HK-2 (cell line): ENCODE measurements at regions not wholly inside any gene's neighbourhood (a gene's known extent, or its start where the extent isn't known, plus 50 kb on each side); places are given as distances from the start of the nearest gene placed in this dataset.

Experiments
- DNase-seq: peaks from one replicate; pipeline ENCODE4 v3.0.0-alpha.2; 2018; ENCODE audit not compliant: unreplicated experiment

DNA sequence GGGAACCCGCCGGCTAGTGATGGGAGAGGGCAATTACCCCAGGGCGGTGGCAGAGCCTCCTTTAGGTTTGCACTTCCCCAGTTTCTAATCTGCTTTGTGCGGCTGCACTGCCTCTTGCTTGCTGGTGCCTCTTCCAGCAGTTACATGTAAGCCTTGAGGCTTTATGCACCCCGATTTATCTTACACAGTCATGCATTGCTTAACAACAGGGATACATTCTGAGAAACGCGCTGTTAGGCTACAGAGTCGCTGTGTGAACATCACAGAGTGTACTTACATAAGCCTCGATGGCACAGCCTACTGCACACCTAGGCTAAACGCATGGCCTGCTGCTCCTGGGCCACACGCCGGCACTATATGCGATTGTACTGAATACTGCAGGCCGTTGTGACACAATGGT is 155.6 kb upstream of the MKI67 start:
- DNase-seq, result no peak

DNA sequence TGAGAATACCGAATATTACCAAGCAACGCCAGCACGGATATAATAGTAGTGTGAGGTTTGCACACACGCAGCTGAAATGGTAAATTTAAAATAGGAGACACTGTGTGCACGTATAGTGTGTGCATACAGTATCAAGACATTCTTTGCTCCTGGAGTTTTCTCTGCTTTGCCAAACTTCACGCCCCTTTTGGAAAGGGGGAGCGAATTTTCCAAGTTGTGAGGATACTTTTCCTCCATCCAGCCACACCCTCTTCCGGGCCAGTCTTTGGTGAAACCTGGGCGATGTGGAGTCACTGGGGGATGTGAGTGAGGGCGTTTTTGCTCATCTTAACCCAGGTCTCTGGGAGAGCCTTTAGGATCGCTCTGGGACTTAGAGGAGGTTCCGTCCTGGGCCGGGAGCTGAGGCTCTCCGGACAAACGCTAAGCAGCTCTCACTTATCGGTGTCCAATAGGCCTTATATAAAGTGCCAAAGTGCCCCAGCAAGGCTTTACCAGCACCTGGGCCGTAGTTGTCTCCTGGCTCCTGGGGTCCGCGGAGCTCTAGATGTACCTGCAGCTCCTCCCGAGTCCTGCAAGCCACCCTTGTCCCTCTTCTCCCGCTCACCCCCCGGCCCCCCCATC is 160.0 kb upstream of the MKI67 start:
- no peak for DNase-seq

DNA sequence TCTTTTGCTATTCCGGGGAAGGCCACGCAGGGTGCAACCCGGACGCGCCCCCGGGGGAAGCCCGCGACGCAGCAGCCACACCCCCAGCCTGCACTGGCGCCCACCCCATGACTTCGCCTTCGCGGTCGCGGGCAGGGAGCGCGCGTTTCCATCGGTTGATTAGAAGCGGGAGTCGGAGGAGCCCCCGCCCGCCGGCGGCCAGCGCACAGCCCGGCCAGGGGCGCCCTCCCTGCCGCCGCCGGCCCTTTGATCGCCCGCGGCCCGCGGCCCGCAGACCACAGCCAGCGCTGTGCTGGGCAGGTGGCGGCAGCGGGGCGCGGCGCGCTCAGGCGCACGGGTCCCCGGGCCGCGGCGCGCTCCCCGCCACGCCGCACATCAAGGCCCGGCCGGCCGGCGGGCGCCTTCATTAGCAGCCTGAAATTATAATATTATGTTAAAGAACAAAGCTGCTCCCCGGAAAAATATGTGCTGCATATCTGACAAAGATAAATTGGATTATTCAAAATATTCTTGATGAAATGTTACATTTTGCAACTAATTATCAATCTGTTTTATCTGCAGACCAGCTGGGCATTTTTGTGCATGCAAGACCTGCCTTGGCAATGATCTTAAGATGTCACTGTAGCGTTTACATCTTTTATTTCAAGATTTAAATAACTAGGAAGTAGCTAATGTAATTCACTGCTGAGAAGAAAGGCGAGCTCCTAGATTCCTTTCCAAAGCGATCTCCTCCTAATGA is 160.7 kb upstream of the MKI67 start:
- no peak for DNase-seq

DNA sequence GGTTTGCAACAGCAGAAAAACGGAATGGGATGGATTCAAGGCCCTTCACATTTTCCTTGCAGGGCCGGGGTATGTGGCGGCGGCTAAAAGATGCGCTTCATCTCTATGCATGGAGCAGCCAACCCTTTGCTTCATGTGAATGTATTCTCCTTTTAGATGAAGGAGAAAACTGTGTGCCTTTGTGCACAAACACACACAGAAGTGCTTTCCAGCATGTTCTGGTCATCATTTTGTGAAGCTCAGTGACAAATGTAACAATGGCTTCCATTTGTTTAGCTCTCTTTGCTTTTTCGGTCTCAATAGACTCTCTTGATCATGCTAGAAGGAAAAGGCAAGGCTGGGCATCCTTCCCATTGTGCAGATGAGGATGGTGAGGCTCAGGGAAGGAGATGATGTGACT is 161.7 kb upstream of the MKI67 start:
- DNase-seq, result no peak

DNA sequence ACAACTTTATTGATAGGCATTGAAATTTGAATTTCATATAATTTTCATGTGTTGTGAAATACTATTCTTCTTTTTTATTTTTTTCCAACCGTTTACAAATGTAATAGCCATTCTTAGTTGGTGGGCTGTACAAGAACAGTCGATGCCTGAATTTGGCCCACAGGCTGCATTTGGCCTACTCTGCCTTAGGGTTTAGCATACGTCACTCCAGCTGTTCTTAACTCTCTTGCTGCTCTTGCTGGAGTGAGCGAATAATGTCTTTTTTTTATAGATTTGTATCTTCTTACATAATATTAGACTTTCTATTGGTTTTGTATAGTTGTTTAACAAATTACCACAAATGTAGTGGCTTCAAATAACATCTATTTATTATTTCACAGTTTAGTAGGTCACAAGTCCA is 163.4 kb upstream of the MKI67 start:
- no peak for DNase-seq

DNA sequence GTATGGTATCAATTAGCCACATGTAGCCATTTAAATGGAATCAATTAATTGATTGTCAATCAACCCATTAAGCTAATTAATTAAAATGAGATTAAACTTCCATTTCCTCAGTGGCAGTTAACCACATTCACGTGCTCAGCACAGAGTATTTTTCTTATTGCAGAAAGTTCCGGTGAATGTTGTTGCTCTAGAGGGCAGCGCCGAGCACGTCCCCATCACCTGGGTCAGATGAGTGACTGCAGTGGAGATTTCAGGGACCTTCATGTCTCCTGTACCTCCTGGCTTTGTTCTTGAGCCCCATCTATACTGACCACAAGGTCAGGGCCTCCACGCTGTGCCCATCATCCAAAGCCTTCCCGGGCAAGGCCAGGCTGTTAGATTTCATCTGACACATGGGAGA is 168.8 kb upstream of the MKI67 start:
- no peak for DNase-seq

DNA sequence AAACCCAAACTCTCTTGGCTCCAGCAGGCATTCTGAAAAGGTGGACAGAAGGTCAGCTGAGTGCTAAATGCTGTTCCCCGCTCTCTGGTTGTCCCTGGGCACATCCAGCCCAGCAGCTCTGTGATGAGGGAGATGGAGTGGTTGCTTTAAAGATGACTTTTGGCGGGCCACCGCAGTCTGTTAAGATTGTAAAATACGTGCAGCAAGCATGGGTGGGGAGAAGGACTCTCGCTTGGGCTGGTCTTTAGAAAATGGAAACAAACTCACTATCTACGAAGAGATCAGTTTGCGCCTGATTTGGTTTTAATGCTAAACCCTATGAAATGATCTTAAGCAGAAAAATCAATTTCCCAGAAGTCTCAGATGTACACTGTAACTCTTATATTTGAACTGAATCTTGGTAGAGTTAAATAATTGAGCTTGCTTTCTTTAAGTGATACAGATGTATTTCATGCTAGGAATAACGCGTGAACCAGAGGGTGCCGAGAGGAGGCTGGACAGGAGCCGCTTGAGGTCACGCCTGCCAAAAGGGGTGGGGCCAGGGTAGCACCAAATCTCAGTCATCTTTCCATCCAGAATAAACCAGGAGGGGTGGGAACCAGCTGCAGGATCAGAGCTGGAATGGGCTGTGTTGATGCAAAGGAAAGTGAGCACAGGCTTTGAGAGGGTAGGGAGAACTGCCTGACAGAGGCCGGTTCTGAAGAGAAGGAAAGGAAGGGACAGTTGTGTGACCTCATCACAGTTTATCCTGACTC is 170.2 kb upstream of the MKI67 start:
- DNase-seq, result no peak

DNA sequence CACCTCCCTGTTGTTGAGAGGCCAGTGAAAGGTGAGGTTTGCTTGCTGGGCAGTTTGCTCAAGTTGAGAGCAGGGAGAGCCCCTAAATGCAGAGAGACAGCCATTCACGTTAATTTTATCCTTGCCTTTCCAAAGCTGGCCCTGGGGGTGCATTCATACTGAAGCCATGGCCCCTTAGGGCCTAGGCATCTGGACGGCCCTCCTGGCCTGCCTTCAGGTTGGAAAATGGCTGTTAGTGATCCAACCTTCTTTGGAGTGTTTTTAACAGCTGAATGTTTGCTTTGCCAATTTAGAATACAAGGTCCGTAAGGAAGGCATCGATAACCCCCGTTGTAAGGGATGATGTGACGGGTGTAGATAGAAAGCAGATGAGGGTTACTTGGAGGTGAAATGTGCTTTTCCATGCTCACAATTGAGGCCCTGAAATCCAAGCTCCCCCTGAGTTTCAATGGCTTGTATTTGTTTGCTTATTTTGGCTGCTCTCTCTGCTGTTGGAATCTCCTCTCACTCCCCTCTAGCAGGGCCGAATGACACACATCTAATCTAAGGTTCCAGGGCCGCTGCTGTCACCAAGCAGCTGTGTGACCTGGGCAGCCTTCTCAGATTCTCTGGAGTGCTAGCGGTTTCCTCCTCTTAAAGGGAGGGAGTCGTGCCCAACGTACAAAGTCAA is 171.6 kb upstream of the MKI67 start:
- no peak for DNase-seq

DNA sequence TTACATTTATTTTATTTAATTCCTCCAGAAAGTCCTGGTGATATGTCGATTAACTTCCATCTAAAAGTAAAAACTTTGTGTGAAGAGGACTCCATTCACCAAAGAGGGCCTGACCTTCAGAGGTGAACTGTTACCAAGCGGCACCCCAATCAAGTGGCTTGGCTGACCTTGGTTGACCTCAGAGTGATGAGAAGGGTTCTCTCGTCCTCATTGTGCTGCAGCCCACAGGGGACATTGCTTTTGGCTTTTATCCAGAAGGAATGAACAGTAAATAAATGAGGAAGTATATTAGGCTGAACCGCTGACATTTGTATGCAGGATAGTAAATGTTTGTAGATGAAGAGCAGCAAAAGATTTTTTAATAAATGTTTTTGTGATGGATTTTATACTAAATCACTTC is 172.4 kb upstream of the MKI67 start:
- no peak for DNase-seq

DNA sequence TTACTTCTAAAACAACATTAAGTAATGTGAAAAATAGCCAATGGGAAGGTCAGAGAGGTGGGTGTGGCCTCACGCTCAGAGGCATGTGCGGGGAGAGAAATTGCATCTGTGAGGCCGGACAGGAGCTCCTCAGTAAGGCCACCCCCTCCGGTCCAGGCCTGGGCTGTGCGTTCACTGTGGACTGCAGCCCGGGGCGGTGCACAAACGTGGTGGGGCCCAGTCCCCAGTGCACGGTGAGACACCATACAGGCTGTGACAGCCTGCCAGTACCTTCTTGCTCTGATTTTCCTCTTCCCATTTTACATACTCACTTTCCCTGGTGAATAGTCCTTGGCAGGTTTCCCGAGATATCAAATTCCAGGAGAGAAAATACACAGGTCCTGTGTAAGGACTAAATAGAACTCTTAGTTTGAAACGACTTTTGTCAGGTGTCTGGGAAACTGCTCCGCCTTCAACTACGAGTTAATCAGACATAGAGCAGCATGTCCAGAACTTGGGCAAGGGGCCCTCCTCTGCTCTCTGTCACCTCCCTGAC is 174.1 kb upstream of the MKI67 start:
- no peak for DNase-seq

DNA sequence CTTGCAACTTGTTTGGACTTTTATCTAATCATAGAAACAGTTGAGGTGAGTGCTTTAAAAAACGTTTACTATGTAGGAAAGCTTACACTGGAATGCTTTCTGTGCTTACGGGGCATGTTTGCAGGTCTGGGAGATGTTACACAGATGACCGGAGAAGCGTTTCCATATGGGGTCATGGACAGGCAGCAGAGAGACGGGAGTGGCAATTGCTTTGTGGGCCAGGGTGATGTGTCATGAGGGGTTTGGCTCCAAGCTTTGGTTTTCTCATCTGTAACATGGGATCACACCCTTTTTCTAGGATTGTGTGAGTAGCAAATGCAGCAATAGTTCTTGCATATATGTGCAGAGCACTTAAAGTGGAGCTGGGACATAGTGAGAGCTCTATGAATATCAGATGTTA is 174.8 kb upstream of the MKI67 start:
- no peak for DNase-seq

DNA sequence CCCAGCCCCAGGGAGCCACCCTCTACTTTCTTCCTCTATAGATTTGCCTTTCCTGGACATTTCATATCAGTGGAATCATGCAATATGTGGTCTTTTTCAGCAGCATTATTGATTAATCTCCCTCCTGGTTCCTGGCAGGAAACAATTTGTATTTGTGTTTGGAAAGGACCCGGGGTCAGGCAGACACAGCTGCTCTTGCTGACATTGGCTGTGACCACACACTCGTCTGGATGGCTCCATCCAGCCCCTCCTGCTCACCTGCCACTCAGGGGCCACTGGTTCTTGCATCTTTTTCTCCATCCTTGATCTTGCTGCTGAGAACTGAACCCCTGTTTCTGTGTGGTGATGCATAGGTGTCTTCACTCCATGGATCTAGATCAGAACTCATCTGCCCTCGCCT is 176.6 kb upstream of the MKI67 start:
- no peak for DNase-seq

DNA sequence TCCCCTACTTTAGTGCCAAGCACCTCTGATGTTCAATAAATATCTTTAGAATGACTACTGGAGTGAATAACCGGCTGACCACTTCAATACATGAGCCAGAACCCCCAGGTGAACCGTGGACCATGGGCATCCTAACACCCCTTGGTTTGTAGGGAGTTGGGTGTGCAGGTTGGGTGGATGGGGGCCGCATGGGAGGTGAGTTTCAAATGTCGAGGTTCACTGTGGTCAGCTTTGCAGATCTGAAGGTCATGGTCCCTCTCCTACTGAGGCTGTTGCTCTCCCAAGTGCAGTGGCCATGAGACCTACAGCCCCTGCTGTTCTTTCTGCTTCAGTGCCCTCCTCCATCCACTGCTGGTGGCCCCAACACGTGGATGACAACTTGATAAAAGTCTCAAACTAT is 178.0 kb upstream of the MKI67 start:
- DNase-seq, result no peak

DNA sequence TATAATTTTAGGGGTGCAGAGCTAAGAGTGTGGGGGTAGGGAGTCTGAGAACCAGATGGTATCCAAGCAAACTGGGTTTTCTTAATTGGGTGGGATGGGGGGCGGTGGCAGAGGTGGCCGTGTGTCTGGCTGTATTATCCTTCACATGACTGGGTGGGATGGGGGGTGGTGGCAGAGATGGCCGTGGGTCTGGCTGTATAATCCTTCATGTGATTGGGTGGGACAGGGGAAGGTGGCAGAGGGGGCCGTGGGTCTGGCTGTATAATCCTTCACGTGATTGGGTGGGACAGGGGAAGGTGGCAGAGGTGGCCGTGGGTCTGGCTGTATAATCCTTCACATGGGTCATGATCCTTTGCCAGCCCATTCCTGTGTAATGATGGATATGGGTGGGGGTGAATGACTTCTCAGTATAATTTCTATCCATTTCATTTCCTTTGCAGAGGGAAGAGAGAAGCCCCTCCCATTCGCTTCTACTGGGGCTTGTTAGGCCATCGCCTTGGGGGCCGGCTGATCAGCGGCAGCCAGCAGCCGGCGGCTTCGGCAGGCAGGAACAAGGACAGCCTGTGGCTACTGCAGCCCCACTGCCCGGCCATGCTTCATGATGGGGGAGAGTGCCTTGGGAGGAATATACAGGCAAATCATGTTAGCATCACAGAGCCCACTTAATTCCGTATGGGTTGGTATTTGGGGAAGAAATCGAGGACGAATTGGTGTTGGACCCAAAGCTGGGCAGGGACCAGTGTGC is 179.6 kb upstream of the MKI67 start:
- no peak for DNase-seq

DNA sequence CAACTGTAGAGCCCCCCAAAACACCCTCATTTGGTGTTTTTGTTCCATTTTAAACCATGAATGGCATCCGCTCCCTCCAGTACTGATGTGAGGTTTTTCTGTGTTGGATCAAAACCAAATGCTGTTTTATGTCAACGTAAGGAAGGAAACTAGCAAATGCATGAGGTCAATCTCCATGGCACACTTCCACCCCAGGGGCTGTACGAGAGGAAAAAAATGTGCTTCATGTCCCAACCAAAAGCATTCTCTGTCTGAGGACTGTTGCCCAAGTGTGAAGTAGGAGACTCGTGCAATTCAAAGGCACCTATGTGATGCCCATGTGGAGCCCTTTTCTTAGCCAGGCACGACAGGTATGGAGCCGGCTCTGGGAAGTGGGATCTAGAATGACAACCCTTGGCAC is 180.3 kb upstream of the MKI67 start:
- no peak for DNase-seq

DNA sequence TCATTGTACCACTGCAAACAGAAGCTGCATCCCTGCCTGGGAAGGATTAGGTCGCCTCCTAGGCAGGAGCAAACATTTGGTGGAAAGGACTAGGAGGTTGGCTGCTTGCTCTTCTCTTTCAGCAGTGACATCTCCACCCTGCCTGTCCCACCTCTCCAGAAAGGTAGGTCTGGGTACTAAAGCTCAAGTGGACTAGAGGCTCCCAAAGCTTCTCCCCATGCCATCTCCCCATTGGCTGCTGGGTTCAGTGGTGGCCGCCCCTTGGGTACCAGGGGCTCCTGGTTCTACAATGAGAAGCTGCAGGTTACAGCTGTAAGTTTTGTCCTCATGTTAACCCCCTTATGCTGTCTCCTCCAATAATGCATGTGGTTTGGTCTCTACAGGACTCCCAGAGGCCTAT is 180.7 kb upstream of the MKI67 start:
- no peak for DNase-seq

DNA sequence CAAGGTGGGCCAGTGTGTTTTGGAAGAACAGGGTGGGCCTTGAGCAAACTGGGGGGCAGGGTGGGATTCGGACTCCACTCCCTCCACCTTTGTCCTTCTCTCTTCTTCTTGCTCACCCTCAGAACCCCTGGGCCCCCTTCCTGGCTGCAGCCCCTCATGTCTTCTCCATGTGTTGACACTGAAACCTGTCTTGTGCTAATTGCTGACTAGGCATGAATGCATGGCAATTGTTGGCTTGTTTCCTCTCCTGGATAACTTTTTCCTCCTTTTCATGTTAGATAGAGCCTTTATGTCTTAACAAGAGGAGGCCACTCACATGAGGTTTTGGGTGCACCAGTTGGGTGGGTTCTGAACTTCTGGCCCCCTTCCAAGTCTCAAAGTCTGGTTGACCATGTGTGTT is 181.6 kb upstream of the MKI67 start:
- DNase-seq, result no peak

DNA sequence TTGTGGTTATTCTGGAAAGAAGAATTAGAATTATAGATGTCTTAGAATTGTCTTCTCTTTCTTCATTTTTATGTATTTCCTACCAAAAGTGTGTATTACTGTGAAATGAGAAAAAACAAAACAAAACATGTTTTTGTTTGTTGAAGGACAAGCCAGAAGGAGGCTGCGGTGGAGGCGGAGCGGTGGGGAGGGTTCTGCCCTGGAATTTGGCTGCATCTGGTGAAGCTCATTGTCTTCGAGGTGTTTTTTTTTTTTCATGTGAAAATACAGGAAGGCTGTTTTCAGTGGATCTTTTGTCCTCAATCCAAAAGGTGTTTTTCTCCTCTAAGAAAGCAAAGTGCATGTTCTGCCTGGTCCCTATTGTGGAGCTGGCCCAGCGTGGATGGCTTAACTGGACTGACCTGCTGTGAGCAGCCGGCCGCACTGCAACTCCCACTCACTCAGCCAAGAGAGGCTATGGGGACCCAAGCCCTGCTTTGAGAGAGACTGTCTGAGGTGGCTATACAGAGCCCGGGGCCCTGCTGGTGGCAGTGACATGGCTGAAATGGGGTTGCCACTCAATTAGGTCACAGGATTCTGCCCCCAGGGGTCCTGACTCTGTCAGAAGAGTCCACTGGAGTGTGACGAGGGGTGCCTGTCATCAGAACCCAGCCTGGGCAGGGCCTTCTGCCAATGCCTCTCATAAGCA is 184.9 kb upstream of the MKI67 start:
- no peak for DNase-seq

DNA sequence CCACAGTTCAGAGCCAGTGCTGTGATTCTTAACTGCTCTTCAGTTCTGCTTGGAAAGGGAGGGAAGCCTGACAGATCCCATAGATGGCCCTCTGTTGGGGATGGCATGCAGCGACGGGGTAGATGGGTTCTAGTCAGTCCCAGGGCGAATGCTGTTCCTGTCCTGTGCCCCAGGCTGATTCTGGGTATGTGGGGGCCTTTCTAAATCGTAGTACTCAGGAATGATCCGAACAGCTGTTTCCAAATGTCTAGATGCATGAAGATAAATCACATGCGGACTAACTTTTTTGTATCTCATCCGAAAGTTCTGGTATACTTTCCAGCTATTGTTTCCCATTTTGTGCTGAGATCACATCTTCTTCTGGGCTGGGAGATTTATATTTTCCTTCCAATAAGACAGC is 186.0 kb upstream of the MKI67 start:
- no peak for DNase-seq

DNA sequence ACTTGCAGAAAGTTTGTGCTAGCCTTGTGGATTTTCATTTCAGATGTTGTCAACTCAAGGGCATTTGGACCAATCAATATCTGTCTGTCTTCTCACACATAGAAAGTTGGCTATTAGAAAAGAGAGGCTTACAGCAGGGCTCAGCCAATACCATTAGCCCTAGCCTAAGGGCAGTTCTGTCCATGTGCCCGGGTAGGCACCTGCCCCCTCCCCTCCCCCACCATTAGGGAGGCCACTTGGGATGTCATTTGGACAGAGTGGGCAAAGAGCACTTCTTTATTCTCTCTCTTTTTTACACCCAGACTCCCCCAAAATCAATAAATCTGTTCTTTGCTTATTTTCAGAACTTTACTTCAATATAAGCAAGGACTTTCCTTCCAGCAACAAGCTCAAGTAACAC is 188.5 kb upstream of the MKI67 start:
- no peak for DNase-seq

DNA sequence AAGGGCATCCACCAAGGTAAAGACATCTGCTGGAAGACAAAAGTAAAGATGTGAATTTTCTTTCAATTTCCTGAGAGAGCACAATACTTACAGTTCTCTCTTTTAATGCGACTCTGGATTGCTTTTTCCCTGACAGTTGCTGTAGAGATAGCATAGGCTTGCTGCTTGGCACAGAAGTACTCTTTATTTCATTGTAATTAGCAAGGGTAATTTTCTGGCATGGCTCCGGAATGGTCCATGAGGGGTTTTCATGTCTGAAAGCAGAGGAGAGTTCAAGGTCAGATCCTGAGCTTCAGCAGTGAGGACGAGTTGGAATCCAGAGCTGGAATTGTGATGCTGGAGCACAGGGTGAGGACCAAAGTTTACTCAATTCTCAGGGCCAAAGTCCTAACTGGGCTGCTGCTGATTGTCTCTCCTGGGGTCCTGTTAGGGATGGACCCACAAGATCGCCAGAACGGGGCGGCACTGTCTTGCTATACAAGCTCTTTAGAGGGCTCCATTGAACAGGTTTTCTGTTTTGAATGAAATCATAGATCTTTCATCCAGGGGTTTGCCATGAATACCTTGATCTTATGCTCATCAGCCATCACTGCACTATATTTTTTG is 190.0 kb upstream of the MKI67 start:
- DNase-seq, result no peak
